Activated CD4-positive, alpha-beta T cell treated with anti-CD3 and anti-CD28 coated beads, Interleukin-2, amount 50 U/mL, for 24 hours (primary cell): ENCODE measurements at regions not wholly inside any gene's neighbourhood (a gene's known extent, or its start where the extent isn't known, plus 50 kb on each side); places are given as distances from the start of the nearest gene placed in this dataset.

Experiments used
- DNase-seq, 2 donors: peaks; one replicate each; pipeline ENCODE4 v3.0.0-alpha.2; 2020; ENCODE audit warnings: low read depth in 1 of 2, low spot score in 1 of 2

DNA sequence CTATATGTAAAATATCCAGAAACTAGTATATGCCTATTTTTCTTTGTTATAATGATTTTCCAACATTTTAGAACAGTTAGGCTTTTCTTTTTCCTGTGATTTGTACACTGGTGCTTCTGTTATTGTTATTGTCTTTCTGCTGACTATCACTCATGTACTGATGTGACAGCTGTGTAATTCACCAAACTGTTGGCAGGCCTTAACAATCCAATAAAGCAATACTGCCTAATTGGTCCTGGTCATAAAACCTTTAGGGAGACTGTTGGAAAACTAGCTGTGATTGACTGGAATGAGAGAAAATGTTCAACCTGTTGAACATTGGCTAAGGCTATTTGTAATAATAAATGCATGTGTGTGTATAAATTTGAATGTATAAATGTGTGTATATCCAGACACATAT is 956.6 kb downstream of the REEP3 start:
- DNase-seq = no peak

DNA sequence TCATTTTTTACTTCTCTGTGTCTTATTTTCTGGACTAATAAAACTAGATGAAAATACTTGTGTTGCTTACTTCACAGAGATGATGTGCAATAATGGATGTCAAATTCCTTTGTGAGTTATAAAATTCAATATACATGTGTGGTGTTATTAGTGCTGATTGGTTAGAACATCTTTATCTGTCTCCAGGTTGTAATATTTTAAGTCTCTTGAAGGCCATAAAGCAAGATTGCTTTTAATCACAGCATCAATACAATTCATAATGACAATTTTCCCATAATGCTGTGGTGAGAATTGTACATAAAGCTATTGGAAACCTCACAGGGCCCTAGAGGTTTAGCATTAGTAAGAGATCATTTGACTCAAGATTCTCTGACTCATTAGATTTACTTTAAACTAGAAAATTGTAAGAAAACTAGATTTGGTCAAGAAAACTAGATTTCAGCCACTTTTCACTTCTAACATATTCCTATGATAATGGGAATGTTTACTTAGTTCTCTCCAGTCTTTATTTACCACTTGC is 963.7 kb downstream of the REEP3 start:
- DNase-seq = no peak

DNA sequence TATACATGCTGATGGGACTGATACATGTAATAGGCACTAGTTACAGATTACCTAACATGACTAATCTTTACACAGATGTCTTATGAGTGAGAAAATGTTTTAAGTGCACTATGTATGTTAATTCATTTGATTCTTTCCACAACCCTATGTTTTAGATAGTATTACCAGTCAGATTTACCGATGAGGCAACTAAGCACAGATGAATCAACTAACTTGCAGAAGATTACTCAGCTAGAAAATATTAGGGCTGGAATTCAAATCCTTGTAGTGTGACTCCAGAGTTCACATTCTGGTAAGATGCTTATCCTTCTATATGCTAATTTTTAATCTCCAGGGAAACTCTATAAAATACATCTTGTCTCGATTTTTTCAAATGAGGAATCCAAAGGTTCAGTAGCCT is 964.9 kb downstream of the REEP3 start:
- no peak for DNase-seq

DNA sequence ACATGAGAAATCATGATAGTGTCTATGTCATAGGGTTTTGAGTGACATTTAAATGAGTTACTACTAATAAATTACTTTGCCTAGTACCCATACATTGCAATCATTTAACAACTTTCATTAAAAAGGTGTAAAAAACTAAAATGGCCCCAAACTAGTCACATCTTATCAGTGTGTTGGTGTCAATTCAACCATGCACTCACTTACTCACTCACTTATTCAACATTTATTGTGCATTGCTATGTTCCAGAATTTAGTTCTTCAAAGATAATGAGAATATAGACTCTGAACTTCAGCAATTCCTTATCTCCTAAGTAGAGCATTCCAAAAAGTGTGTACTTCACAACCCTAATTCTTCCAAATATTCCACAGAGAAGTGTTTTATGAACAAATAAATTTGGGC is 965.7 kb downstream of the REEP3 start:
- DNase-seq = no peak

DNA sequence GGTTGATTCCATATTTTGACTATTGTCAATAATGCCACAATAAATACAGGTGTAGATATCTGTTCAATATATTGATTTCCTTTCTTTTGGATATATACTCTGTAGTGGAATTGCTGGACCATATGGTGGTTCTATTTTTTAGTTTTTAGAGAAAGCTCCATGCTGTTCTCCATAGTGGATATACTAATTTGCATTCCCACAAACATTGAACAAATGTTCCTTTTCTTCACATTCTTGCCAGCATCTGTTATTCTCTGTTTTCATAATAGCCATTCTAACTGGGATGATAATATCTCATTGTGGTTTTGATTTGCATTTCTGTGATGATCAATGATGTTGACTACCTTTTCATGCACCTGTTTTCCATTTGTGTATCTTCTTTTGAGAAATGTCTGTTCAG is 973.7 kb downstream of the REEP3 start:
- DNase-seq = no peak

DNA sequence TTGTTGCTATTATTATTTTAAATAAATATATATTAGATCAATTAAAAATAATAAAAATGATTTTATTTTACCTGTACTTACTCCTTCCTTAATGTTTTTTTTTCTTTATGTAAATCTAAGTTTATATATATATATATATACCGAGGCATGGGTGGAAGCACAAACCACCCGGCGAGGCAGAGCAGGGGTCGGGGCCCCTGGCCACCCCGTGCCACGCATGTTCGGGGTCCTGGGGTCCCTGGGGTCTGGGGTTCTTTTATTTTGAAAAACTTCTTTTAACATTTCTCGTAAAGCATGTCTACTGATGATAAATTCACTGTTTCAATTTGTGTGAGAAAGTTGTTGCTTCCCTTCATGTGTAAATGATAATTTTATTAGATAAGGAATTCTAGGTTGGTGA is 976.1 kb downstream of the REEP3 start:
- no peak for DNase-seq

DNA sequence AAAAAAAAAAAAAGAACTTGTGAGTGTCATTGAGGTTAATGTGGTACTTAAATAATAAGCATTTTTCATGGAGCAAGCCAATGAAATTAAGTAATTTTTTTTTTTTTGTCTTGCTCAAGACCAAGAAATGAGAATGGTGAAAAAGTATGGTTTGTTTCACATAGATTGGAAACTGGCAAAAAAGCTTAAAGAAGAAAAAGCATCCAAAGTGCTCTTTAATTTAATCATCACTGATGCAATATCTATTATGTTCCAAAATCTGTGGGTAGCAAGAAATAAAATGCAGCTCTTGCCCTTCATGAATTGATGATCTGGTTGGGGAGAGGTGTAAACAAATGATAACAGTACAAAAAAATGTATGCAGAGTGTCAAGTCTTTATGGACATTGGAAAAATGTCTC is 980.6 kb downstream of the REEP3 start:
- no peak for DNase-seq

DNA sequence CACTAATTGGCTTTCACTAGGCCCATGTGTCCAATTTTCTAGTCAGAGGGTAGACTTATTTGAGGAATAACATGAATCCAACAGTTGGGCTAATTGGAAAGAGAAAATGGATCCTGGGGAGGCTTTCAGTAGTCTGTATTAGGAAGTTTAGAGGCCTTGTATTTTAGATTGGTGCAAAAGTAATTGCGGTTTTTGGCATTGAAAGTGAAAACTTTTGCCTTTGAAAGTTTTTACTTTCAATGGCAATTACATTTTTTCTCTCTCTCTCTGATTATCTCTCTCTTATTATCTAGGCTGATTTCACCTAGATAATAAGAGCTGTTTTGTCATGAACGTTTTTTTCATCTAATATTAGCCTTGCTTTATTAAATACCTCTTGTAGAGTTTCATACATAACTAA is 981.7 kb downstream of the REEP3 start:
- DNase-seq = no peak

DNA sequence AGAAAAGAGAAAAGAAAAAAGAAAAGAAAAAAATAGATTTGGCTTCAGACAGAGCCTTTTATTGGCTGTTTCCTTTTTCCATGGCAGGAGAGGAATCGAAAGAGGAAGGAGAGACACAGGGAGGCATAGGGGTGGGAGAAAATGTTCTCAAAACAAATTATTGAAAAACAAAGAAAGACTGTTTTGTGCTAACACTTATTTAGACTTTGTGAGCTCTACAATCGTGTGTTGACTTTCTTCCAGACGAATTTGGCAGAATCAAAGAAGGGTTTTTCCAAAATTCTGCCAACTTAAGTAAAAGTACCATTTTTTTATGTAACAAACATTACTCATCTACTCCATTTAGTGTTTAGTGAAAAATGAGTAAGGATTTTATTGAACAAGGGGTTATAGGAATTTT is 982.2 kb downstream of the REEP3 start:
- DNase-seq = no peak

DNA sequence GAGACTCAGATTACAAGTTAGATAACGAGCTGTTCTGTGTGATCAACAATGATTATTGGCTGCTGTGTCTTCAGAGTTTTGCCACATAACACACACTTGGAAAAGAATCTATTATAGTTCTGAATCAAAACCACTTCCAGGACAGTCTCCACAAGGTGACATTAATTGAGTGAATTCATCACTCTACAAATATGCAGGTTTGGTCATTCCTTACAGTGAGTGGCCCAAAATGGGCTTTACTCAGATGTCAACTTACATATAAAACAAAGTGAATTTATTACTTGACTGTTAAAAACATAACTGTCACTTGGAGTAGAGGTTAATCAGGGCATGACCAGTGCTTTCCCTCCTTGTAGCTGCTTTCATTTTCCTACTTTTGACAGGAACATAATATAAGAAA is 984.3 kb downstream of the REEP3 start:
- DNase-seq = no peak

DNA sequence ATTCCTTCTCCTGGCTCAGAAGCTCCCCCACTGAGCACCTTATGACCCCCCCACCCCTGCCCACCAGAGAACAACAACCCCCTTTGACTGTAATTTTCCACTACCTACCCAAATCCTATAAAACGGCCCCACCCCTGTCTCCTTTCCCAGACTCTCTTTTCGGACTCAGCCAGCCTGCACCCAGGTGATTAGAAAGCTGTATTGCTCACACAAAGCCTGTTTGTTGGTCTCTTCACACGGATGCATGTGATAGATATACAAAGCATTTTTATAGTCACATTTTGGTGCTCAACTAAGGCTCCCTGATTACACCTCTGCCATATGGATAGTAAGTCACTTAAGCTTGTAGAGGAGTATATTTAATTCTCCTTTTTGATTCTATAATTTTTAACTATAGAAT is 985.8 kb downstream of the REEP3 start:
- DNase-seq = no peak

DNA sequence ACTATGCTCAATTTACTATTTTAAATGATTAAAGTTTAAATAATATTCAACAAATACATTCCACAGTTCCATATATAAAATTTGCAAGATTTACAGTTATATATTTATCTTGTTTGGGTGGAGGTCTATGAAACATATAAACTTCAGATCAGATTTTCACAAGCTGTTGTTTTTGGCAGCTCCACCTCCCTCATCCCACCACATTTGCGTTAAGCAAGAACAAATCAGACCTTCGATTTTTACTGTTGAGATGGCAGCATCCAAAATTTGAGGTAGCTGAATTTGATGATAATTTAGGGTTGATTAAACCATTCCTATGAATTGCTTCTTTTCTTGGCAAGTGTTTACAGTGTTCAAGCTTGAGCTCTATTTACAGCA is 986.4 kb downstream of the REEP3 start:
- no peak for DNase-seq

DNA sequence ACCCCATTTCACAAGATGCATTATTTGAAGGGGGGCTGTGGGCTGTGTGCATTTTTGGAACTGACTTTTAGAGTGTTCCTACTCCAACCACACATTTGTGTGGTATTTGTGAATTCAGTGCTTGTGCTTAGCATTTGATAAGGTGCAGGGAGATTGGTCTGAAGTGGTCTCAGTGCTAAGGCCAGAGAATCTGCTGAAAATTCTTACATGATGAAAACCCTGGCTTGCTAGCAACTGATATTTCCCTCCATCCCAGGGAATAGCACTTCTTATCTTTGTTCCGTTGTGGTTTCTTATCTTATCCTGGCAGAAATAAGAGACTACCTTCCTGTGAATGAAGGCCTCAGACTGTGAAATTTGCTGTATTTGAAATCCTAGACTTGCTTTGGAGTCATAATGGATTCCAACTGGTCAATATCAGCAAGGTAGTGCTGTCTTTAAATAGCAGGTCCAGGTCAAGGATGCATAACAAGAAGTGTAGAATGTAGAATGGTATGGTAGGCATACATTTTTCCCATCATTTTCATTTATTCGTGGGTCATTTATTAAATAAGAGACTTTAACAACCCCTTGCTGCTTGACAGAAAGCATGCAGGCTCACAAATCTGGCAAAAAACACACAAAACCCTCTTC is 986.9 kb downstream of the REEP3 start:
- DNase-seq = no peak

DNA sequence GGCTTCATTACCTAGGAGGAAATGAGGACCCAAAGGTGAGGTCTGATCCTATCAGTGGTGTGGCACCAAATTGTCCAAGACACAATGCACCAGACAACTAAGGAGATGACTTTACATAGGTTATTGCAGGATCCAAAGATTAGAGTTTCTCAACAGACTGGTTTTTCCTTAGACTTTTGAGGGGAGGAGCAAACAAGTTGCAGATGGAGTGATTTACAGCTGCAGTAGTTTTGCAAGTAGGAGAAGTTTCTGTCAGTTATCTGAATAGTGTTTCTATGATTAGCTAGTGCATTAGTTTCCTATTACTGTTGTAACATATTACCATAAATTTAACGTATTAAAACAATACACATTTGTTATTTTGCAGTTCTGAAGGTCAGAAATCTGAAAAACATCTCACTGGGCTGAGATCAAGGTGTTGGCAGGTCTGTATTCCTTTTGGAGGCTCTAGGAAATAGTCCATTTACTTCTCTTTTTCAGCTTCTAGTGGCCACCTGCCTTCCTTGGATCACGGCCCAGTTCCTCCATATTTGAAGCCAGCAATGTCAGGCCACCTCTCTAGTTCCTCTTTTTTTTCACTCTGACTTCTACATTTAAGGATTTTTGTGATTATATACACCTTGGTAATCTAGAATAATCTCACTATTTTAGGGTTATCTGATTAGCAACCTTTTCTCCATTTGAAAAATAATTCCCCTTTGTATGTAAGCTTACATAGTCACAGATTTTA is 994.9 kb downstream of the REEP3 start:
- no peak for DNase-seq

DNA sequence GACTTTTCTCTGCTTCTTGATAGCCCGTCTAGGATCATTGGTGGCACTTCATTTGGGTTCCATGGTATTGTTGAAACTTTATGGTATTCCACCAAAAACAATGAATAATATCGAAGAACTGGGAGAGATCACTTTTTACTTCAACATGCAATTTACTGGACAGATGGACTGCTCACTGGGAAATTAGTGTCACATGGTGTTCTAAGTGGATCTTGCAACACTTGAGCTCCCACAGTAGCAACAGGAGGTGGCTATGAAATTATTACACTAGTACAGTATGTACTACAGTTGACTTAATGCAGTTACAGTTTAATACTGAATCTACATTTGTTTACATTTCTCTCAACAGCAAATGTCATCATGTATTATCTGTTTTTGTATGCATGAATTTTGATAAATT is 997.3 kb downstream of the REEP3 start:
- DNase-seq = no peak

DNA sequence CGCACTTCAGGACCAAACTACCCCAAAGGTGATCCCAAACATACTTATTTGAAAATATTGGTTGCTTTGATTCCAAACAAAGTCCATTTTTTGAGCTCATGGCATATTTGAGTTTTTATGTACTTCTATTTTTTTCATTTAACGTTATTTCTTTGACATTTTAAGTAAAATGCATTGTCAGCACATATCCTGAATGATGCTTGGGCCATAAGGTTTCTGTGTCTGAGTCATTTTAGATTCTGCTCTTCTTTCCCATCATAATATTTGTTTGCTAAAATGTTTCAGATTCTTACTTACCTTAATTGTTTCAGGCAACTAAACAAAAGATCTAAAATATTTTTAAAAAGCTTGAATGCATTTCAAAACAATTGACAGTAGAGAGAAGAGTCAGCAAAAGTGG is 998.2 kb downstream of the REEP3 start:
- no peak for DNase-seq

DNA sequence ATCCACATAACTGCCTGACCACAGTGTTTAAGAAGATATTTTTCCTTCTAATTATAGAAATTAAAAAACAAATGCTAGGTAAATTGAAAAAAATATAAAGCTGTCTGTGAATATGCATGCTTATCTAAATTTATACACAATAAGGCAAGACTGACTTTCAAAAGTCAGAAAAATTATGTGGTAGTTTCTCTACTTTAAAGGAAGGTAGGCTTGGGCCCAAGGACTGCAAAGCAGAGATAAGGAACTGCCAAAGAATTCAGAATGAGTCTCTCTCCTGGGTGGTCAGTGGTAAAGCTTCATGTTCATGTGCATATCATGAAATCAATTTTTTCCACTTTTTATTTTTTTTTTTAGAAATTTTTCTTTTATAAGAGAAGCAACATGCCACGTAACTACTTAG is 998.6 kb downstream of the REEP3 start:
- no peak for DNase-seq

DNA sequence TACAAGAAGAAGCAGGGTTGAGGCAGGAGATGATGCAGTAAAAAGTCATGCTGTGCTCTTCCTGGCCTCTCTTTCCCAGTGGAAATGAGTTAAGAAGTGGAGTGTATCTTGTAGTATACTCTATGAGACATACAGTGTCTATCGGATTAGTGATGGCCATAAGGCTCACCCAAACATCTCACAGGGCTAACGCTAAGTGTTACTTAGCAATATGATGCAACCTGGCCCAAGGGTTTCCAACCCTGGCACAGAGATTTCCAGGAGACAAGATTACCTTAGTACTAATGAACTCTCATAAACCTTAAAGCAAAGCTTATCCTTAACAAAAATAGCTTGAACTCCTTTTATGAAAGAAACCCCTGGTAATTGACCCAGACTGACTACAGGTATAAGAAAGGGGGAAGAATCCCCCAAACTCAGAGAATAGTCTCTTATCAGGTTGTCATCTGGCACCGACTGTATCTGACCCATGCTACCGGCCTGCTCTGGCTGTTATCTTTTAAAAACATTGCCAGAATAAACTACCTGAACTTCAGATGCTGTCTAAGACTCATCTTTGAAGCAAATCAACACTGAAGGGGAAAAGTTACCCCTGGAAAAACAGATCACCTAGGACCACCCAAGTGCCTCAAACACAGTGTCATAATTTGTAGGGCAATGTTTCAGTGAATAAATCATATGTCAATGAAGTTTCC is 1002.0 kb downstream of the REEP3 start:
- DNase-seq = no peak

DNA sequence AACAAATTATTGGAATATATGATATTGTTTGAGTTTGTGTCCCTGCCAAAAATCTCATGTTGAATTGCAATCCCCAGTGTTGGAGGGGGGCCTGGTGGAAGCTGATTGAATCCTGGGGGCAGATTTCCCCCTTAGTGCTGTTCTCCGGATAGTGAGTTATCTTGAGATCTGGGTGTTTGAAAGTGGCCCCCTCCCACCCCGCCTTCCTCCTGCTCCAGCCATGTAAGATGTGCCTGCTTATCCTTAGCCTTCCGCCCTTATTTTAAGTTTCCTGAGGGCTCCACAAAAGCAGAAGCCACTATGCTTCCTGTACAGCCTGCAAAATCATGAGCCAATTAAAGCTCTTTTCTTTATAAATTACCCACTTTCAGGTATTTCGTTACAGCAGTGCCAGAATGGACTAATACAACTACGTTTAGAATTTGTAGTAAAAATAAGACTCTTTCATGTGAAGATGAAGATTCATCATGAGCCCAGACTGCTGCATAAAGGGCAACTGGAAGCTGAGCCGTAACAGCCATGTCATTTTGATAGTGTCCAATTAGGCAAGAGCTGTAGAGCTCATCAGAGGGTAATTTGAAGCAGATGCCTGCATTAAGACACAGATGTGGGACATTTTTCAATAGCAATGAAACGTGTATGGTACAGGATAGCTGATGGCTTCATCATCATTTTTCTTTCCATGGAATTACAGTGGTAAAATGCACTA is 1007.2 kb downstream of the REEP3 start:
- DNase-seq = no peak

DNA sequence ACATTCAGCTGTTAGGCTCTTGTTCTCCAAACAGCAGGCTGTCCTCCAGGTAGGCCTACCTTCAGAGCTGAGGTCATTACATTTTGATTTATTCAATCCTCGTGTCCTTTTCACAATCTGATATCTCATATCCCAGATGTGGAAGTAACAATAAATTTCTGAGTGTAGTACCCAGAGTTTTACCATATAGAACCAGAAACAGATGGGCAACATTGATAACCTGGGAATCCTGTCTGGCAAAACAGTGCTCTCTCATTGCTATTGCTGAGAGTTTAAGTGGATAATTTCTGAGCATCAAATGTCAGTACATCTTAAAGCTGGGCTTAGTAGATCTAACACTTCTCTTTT is 1007.8 kb downstream of the REEP3 start:
- DNase-seq = no peak

DNA sequence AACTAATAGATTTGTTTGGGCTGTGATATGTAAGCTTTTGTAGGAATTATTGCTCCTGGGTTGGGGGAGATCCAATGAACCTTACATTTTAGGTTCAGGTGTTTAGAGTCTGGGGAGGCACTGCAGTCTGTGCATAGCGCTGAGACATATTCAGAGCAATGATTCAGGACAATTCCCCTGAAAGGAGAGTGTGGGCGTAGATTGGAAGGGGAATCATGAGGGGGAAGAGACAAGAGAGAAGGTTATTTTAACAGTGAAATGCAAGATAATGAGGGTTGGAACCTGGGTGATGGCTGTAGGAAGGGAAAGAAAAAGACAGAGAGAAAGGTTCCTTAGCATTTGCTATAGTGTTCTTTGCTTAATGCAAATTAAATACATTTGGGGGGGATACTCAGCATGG is 1013.4 kb downstream of the REEP3 start:
- DNase-seq = no peak
